ENCODE measurements at regions not wholly inside any gene's neighbourhood (a gene's known extent, or its start where the extent isn't known, plus 50 kb on each side); places are given as distances from the start of the nearest gene placed in this dataset.

- CTCF ChIA-PET: no interaction called here
- no peak overlapping the region for H3K27ac ChIP-seq (ENCODE audit: low read length)
- ATAC-seq (no peak), DNase-seq (ENCODE audit: low read depth, low spot score) (no peak)
- intact Hi-C loops (cut with micrococcal nuclease; ENCODE audit: unreplicated experiment): no loop called here
- no peaks in the 10 kb centered on the region for H3K36me3 ChIP-seq (ENCODE audit: control insufficient read depth, insufficient read depth, low read length)
- no peaks in the 10 kb centered on the region for H3K4me1 ChIP-seq (ENCODE audit: control insufficient read depth, insufficient read depth, low read length)
- H3K9me3 ChIP-seq (ENCODE audit: control insufficient read depth, insufficient read depth, low read depth, low read length): no peaks in the 10 kb centered on the region
- BruUV-seq (replicated peaks): no TSS peak
- in situ Hi-C loops (cut with HindIII; ENCODE audit: low pct_unique_long_range_greater_than_20kb, low sequenced_read_pairs): no loop called here
- TF ChIP-seq POLR2AphosphoS5 (IDR thresholded peaks at IDR 0.05; ENCODE audit: low read depth, low read length) (no peak), TCF7L2 (IDR thresholded peaks at IDR 0.05; ENCODE audit: low read depth, low read length) (no peak), REST (IDR thresholded peaks at IDR 0.05; ENCODE audit: insufficient read depth in 1 of 2, low read depth in 2 of 2, low read length in 1 of 2) (no peak), CTCF (IDR thresholded peaks at IDR 0.05) (no peak), SIN3A (IDR thresholded peaks at IDR 0.05; ENCODE audit: borderline replicate concordance, insufficient read depth, low read depth, low read length) (no peak)
- H3K27me3 ChIP-seq (ENCODE audit: control insufficient read depth, insufficient read depth, low read length): peaks cover 2% of the 10 kb centered on the region
- H3K4me3 ChIP-seq (ENCODE audit: low read depth in 2 of 2, low read length in 2 of 2): no peak overlapping the region
- POLR2A ChIA-PET: no interaction called here
Measured at GRCh38 chr17:27974045-27974436, 68.4 kb upstream of the NLK start.

GRCh38 chr17:27974531-27975145 is 67.8 kb upstream of the NLK start:
- ATAC-seq (no peak; the same call in 1 of the 2 replicates), DNase-seq (ENCODE audit: low read depth, low spot score) (no peak)
- no peak for TF ChIP-seq CTCF (IDR thresholded peaks at IDR 0.05)
- no peak for TF ChIP-seq POLR2AphosphoS5 (IDR thresholded peaks at IDR 0.05; ENCODE audit: low read depth, low read length)
- TF ChIP-seq TCF7L2 (IDR thresholded peaks at IDR 0.05; ENCODE audit: low read depth, low read length): no peak
- TF ChIP-seq SIN3A (IDR thresholded peaks at IDR 0.05; ENCODE audit: borderline replicate concordance, insufficient read depth, low read depth, low read length): no peak
- no peak for TF ChIP-seq REST (IDR thresholded peaks at IDR 0.05; ENCODE audit: insufficient read depth in 1 of 2, low read depth in 2 of 2, low read length in 1 of 2)
- BruUV-seq (replicated peaks): no TSS peak
- intact Hi-C loops (cut with micrococcal nuclease; ENCODE audit: unreplicated experiment) (no loop called here), in situ Hi-C loops (cut with HindIII; ENCODE audit: low pct_unique_long_range_greater_than_20kb, low sequenced_read_pairs) (no loop called here)
- Histone ChIP-seq H3K9me3 (ENCODE audit: control insufficient read depth, insufficient read depth, low read depth, low read length) (no peaks in the 10 kb centered on the region), H3K27me3 (ENCODE audit: control insufficient read depth, insufficient read depth, low read length) (peaks cover 2% of the 10 kb centered on the region), H3K4me3 (ENCODE audit: low read depth in 2 of 2, low read length in 2 of 2) (no peak overlapping the region), H3K27ac (ENCODE audit: low read length) (no peak overlapping the region), H3K4me1 (ENCODE audit: control insufficient read depth, insufficient read depth, low read length) (no peaks in the 10 kb centered on the region), H3K36me3 (ENCODE audit: control insufficient read depth, insufficient read depth, low read length) (no peaks in the 10 kb centered on the region)
- POLR2A ChIA-PET: no interaction called here
- CTCF ChIA-PET: no interaction called here
